A549 (cell line): ENCODE measurements at regions not wholly inside any gene's neighbourhood (a gene's known extent, or its start where the extent isn't known, plus 50 kb on each side); places are given as distances from the start of the nearest gene placed in this dataset.

ENCODE experiments used
- POLR2A ChIP-seq: IDR thresholded peaks from 2 replicates; pipeline ENCODE4 v1.6.1; 2012; ENCODE audit warnings: mild to moderate bottlenecking, low read length
- RFX5 ChIP-seq: fragments of 450-650 bp; IDR thresholded peaks from 2 replicates; pipeline ENCODE4 v1.7.1; 2014; ENCODE audit warnings: antibody characterized with exemption, mild to moderate bottlenecking, moderate library complexity
- ZC3H11A ChIP-seq: fragments of 450-650 bp; IDR thresholded peaks from 2 replicates; pipeline ENCODE4 v1.6.1; 2014; ENCODE audit warnings: antibody characterized with exemption, mild to moderate bottlenecking

DNA sequence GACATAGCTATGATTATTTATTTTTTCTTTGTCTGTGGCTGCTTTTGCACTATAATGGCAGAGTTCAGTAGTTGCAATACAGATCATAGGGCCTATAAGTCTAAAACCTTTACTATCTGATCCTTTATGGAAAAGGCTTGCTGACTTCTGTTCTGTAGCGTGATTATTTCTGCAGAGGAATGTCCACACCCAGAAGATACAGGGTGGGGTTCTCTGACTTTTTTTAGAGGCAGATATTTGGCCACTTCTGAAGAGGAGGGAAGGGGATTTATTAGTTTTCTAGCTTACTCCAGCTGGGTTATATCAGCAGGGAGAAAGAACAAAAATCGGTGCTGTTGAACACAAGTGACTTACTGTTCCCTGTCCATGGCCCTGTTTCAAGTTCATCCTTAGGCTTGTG is 97.6 kb downstream of the RPE65 start:
- TF ChIP-seq POLR2A: no peak
- no peak for TF ChIP-seq RFX5
- no peak for TF ChIP-seq ZC3H11A
